Fibroblast of lung (primary cell): ENCODE measurements at regions not wholly inside any gene's neighbourhood (a gene's known extent, or its start where the extent isn't known, plus 50 kb on each side); places are given as distances from the start of the nearest gene placed in this dataset.

Experiments used
- DNase-seq, 2 donors: peaks; one replicate each; pipeline versions ENCODE4 v3.0.0 to v3.0.0-alpha.2; 2010; ENCODE audit warnings: low read depth in 2 of 2
- H2AFZ ChIP-seq: 2 replicates; pipeline ENCODE4 v1.5.1; 2012; ENCODE audit warnings: low read length, control low read depth, inconsistent platforms
- H3K27ac ChIP-seq: 2 replicates; pipeline ENCODE4 v1.5.1; 2011; ENCODE audit warnings: low read length, control low read depth; ENCODE audit not compliant: insufficient read depth
- H3K27me3 ChIP-seq: 2 replicates; pipeline ENCODE4 v1.5.1; 2011; ENCODE audit warnings: mild to moderate bottlenecking, low read length; ENCODE audit not compliant: control insufficient read depth, insufficient read depth
- H3K36me3 ChIP-seq: 2 replicates; pipeline ENCODE4 v1.5.1; 2011; ENCODE audit warnings: low read length; ENCODE audit not compliant: control insufficient read depth, insufficient read depth
- H3K4me1 ChIP-seq: 2 replicates; pipeline ENCODE4 v1.5.1; 2011; ENCODE audit warnings: low read length; ENCODE audit not compliant: control insufficient read depth, insufficient read depth; ENCODE audit errors: extremely low read depth
- H3K4me2 ChIP-seq: 2 replicates; pipeline ENCODE4 v1.5.1; 2011; ENCODE audit warnings: low read length, control low read depth; ENCODE audit not compliant: insufficient read depth; ENCODE audit errors: extremely low read depth
- H3K4me3 ChIP-seq, 4 experiments: fragments of 200-600 bp in 1 of 4; sonication (generic) in 1 of 4; replicated peaks in 1 of 4; 2 replicates each; pipeline ENCODE4 v1.5.1; 2011 to 2016; ENCODE audit warnings: low read length in 4 of 4, low read depth in 3 of 4, mild to moderate bottlenecking in 3 of 4, control low read depth in 2 of 4, inconsistent platforms in 1 of 4, mixed read lengths in 1 of 4; ENCODE audit not compliant: insufficient read depth in 1 of 4; ENCODE audit errors: control extremely low read depth in 1 of 4
- H3K79me2 ChIP-seq: 2 replicates; pipeline ENCODE4 v1.5.1; 2012; ENCODE audit warnings: mild to moderate bottlenecking, low read length, inconsistent platforms; ENCODE audit not compliant: control insufficient read depth, insufficient read depth
- H3K9ac ChIP-seq: 2 replicates; pipeline ENCODE4 v1.5.1; 2011; ENCODE audit warnings: mild to moderate bottlenecking, low read length, control low read depth; ENCODE audit not compliant: insufficient read depth
- H3K9me3 ChIP-seq: 2 replicates; pipeline ENCODE4 v1.5.1; 2012; ENCODE audit warnings: low read depth, low read length; ENCODE audit not compliant: control insufficient read depth, insufficient read depth
- H4K20me1 ChIP-seq: 2 replicates; pipeline ENCODE4 v1.5.1; 2011; ENCODE audit warnings: low read length; ENCODE audit not compliant: control insufficient read depth, insufficient read depth; ENCODE audit errors: extremely low read depth
- CTCF ChIP-seq, 2 donors: IDR thresholded peaks in 1 of 2; conservative IDR thresholded peaks in 1 of 2; 1 replicate in 1 of 2; 2 replicates in 1 of 2; pipeline ENCODE4 v1.5.1; 2011 to 2012; ENCODE audit warnings: low read length in 2 of 2, control low read depth in 1 of 2, inconsistent platforms in 1 of 2, low read depth in 1 of 2, mild to moderate bottlenecking in 1 of 2
- EZH2 ChIP-seq: IDR thresholded peaks from 2 replicates; pipeline ENCODE4 v1.5.1; 2012; ENCODE audit warnings: low read length, control low read depth, mild to moderate bottlenecking; ENCODE audit errors: missing control alignments

GRCh38 chr1:244758708-244759107 is 76.8 kb upstream of the COX20 start:
- DNase-seq = no peak
- H3K4me3 ChIP-seq = no peak overlapping the region
- TF ChIP-seq CTCF (conservative IDR thresholded peaks at IDR 0.05 in 1 of 2, IDR thresholded peaks at IDR 0.05 in 1 of 2; ENCODE audit: low read depth in 1 of 2, low read length in 2 of 2) = no peak
- no peak for TF ChIP-seq EZH2

GRCh38 chr1:244759158-244759557 is 76.3 kb upstream of the COX20 start:
- no peaks in the 10 kb centered on the region for H3K36me3 ChIP-seq
- H3K9me3 ChIP-seq = no peaks in the 10 kb centered on the region
- H4K20me1 ChIP-seq = no peaks in the 10 kb centered on the region
- no peaks in the 10 kb centered on the region for H3K79me2 ChIP-seq
- no peak overlapping the region for H2AFZ ChIP-seq
- no peaks in the 10 kb centered on the region for H3K27me3 ChIP-seq
- TF ChIP-seq EZH2 (no peak), CTCF (conservative IDR thresholded peaks at IDR 0.05 in 1 of 2, IDR thresholded peaks at IDR 0.05 in 1 of 2; ENCODE audit: low read depth in 1 of 2, low read length in 2 of 2) (no peak)
- DNase-seq = no peak
- H3K4me3 ChIP-seq = no peak overlapping the region
- no peak overlapping the region for H3K4me2 ChIP-seq
- no peak overlapping the region for H3K9ac ChIP-seq
- H3K4me1 ChIP-seq = peaks cover 3% of the 10 kb centered on the region
- H3K27ac ChIP-seq = no peak overlapping the region

More at GRCh38 chr1:244758708-244759107, 76.8 kb upstream of the COX20 start:
- Histone ChIP-seq H3K27ac (no peak overlapping the region), H4K20me1 (no peaks in the 10 kb centered on the region), H3K9ac (no peak overlapping the region), H3K27me3 (no peaks in the 10 kb centered on the region), H3K4me2 (no peak overlapping the region), H3K9me3 (no peaks in the 10 kb centered on the region), H2AFZ (no peak overlapping the region), H3K36me3 (no peaks in the 10 kb centered on the region), H3K4me1 (peaks cover 3% of the 10 kb centered on the region), H3K79me2 (no peaks in the 10 kb centered on the region)

DNA sequence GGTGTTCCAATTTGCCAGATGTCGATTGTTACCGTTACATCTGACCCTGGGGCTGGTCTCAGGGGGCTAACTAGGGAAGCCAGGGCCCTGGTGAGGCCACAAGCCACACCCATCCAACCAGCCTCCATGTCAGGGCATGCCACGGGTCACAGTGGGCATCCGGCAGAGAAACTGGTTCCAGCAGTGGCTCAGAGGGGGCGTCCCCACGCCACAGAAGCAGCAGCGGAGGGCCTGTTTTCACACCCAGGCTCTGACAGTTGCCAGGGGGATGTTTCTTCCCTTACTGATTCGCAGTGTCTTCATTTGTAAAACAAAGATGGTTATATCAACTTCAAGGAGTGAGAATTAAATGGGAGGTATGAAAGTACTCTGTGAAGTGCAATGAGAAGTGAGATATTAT is 75.0 kb upstream of the COX20 start:
- H3K36me3 ChIP-seq = no peaks in the 10 kb centered on the region
- no peak overlapping the region for H3K4me3 ChIP-seq
- no peak overlapping the region for H3K4me2 ChIP-seq
- no peak overlapping the region for H3K9ac ChIP-seq
- TF ChIP-seq EZH2 = no peak
- TF ChIP-seq CTCF (conservative IDR thresholded peaks at IDR 0.05 in 1 of 2, IDR thresholded peaks at IDR 0.05 in 1 of 2; ENCODE audit: low read depth in 1 of 2, low read length in 2 of 2) = no peak
- H3K9me3 ChIP-seq = no peaks in the 10 kb centered on the region
- DNase-seq = no peak
- no peak overlapping the region for H2AFZ ChIP-seq
- no peak overlapping the region for H3K27ac ChIP-seq
- no peaks in the 10 kb centered on the region for H3K27me3 ChIP-seq
- H3K4me1 ChIP-seq = peaks cover 3% of the 10 kb centered on the region
- no peaks in the 10 kb centered on the region for H3K79me2 ChIP-seq
- no peaks in the 10 kb centered on the region for H4K20me1 ChIP-seq
